ENCODE measurements at regions not wholly inside any gene's neighbourhood (a gene's known extent, or its start where the extent isn't known, plus 50 kb on each side); places are given as distances from the start of the nearest gene placed in this dataset.

DNA sequence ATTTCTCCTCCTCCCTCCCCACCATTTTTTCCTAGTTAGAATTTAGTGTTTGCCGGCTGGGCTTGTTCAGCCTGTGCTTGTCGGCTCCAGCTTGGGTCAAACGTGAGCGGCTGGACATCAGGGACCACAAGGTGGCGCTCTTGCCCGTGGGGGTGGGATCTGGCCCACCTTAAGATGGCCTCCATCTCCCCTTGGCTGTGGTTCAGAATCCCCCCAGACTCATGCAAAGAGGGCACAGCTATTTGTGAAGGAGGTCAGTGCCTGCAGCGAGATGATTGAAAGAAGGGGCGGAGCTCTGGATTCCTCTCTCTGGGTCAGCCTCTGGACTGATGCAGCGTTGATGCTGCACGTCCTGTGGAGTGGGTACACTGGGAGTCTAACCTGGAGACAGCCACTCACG, 283.3 kb upstream of the TUT7 start:
- no peak for TF ChIP-seq POLR2A (IDR thresholded peaks at IDR 0.05; ENCODE audit: low read depth, low read length)
- TF ChIP-seq MXI1 (IDR thresholded peaks at IDR 0.05; ENCODE audit: borderline replicate concordance, low read depth, low read length): no peak
- TF ChIP-seq, protein P1, sequence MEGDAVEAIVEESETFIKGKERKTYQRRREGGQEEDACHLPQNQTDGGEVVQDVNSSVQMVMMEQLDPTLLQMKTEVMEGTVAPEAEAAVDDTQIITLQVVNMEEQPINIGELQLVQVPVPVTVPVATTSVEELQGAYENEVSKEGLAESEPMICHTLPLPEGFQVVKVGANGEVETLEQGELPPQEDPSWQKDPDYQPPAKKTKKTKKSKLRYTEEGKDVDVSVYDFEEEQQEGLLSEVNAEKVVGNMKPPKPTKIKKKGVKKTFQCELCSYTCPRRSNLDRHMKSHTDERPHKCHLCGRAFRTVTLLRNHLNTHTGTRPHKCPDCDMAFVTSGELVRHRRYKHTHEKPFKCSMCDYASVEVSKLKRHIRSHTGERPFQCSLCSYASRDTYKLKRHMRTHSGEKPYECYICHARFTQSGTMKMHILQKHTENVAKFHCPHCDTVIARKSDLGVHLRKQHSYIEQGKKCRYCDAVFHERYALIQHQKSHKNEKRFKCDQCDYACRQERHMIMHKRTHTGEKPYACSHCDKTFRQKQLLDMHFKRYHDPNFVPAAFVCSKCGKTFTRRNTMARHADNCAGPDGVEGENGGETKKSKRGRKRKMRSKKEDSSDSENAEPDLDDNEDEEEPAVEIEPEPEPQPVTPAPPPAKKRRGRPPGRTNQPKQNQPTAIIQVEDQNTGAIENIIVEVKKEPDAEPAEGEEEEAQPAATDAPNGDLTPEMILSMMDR (conservative IDR thresholded peaks at IDR 0.05; ENCODE audit: low read depth, low read length): peak; percentile 62
- TF ChIP-seq NFE2L2 (IDR thresholded peaks at IDR 0.05; ENCODE audit: low read depth, low read length): no peak
- TF ChIP-seq MAFK (IDR thresholded peaks at IDR 0.05; ENCODE audit: low read depth, low read length): no peak
- TF ChIP-seq, protein P2, sequence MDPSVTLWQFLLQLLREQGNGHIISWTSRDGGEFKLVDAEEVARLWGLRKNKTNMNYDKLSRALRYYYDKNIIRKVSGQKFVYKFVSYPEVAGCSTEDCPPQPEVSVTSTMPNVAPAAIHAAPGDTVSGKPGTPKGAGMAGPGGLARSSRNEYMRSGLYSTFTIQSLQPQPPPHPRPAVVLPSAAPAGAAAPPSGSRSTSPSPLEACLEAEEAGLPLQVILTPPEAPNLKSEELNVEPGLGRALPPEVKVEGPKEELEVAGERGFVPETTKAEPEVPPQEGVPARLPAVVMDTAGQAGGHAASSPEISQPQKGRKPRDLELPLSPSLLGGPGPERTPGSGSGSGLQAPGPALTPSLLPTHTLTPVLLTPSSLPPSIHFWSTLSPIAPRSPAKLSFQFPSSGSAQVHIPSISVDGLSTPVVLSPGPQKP (IDR thresholded peaks at IDR 0.05; ENCODE audit: borderline replicate concordance, low read depth, low read length): no peak
- no peak for TF ChIP-seq RCOR1 (IDR thresholded peaks at IDR 0.05; ENCODE audit: insufficient replicate concordance, low read length)
- TF ChIP-seq MAZ (IDR thresholded peaks at IDR 0.05; ENCODE audit: borderline replicate concordance, low read depth, low read length): no peak
- TF ChIP-seq CEBPB (IDR thresholded peaks at IDR 0.05; ENCODE audit: low read depth, low read length): no peak
- TF ChIP-seq CHD1 (IDR thresholded peaks at IDR 0.05; ENCODE audit: low read depth, low read length): no peak
- TF ChIP-seq RAD21 (IDR thresholded peaks at IDR 0.05; ENCODE audit: low read length): peak; percentile 83
